ENCODE measurements at regions not wholly inside any gene's neighbourhood (a gene's known extent, or its start where the extent isn't known, plus 50 kb on each side); places are given as distances from the start of the nearest gene placed in this dataset.

DNA sequence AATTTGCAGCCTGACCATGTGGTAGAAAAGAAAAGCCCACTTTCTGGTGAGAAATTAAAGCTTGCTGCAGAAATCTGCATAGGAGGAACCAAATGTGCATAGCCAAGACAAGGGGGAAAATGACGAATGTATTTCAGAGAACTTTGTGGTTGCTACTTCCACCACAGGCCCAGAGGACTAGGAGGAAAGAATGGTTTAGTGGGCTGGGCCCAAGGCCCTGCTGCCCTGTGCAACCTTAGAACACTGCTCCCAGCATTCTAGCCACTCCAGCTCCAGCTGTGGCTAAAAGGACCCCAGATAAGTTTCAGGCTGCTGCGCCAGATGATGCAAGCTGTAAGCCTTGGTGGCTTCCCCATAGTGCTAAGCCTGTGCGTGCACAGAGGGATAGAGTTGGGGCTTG is 764.3 kb downstream of the SLC6A15 start:
- TF ChIP-seq, protein P1, sequence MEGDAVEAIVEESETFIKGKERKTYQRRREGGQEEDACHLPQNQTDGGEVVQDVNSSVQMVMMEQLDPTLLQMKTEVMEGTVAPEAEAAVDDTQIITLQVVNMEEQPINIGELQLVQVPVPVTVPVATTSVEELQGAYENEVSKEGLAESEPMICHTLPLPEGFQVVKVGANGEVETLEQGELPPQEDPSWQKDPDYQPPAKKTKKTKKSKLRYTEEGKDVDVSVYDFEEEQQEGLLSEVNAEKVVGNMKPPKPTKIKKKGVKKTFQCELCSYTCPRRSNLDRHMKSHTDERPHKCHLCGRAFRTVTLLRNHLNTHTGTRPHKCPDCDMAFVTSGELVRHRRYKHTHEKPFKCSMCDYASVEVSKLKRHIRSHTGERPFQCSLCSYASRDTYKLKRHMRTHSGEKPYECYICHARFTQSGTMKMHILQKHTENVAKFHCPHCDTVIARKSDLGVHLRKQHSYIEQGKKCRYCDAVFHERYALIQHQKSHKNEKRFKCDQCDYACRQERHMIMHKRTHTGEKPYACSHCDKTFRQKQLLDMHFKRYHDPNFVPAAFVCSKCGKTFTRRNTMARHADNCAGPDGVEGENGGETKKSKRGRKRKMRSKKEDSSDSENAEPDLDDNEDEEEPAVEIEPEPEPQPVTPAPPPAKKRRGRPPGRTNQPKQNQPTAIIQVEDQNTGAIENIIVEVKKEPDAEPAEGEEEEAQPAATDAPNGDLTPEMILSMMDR (conservative IDR thresholded peaks at IDR 0.05): no peak
- no peak for TF ChIP-seq ZFX (IDR thresholded peaks at IDR 0.05)
